Keratinocyte (primary cell): ENCODE measurements at regions not wholly inside any gene's neighbourhood (a gene's known extent, or its start where the extent isn't known, plus 50 kb on each side); places are given as distances from the start of the nearest gene placed in this dataset.

Source experiments
- DNase-seq: peaks from one replicate; pipeline ENCODE4 v3.0.0-alpha.2; 2011; ENCODE audit warnings: low read depth, missing footprints, low spot score
- FAIRE-seq: peaks from 2 replicates; lab custom pipeline; 2011; peaks lifted over from hg19 to GRCh38; lab: Jason Lieb, UNC
- H2AFZ ChIP-seq: 2 replicates; pipeline ENCODE4 v1.6.0; 2012; ENCODE audit warnings: low read length, control low read depth, inconsistent platforms; ENCODE audit not compliant: control insufficient read depth
- H3K27ac ChIP-seq: 2 replicates; pipeline ENCODE4 v1.5.1; 2011; ENCODE audit warnings: low read length; ENCODE audit not compliant: control insufficient read depth, insufficient read depth
- H3K27me3 ChIP-seq: 3 replicates; pipeline ENCODE4 v1.6.0; 2011; ENCODE audit warnings: low read length; ENCODE audit not compliant: control insufficient read depth, insufficient read depth; ENCODE audit errors: extremely low read depth
- H3K36me3 ChIP-seq, 2 experiments: 2 replicates in 1 of 2; 3 replicates in 1 of 2; pipeline ENCODE4 v1.5.1; 2011; ENCODE audit warnings: low read length in 2 of 2, mild to moderate bottlenecking in 1 of 2; ENCODE audit not compliant: control insufficient read depth in 2 of 2, insufficient read depth in 2 of 2; ENCODE audit errors: extremely low read depth in 1 of 2
- H3K4me1 ChIP-seq: 3 replicates; pipeline ENCODE4 v1.5.1; 2011; ENCODE audit warnings: low read length; ENCODE audit not compliant: control insufficient read depth, insufficient read depth; ENCODE audit errors: extremely low read depth
- H3K4me2 ChIP-seq: 3 replicates; pipeline ENCODE4 v1.6.0; 2011; ENCODE audit warnings: low read depth, low read length; ENCODE audit not compliant: control insufficient read depth, insufficient read depth; ENCODE audit errors: extremely low read depth
- H3K4me3 ChIP-seq, 3 experiments: fragments of 200-600 bp in 1 of 3; sonication (generic) in 1 of 3; 2 replicates in 2 of 3; 3 replicates in 1 of 3; pipeline ENCODE4 v1.5.1; 2011 to 2016; ENCODE audit warnings: low read length in 3 of 3, mild to moderate bottlenecking in 3 of 3, control low read depth in 2 of 3, inconsistent platforms in 1 of 3, low read depth in 1 of 3, mixed read lengths in 1 of 3, mixed run types in 1 of 3, moderate library complexity in 1 of 3; ENCODE audit not compliant: control insufficient read depth in 2 of 3, insufficient read depth in 2 of 3; ENCODE audit errors: extremely low read depth in 1 of 3
- H3K79me2 ChIP-seq: 2 replicates; pipeline ENCODE4 v1.6.0; 2012; ENCODE audit warnings: low read length; ENCODE audit not compliant: control insufficient read depth, insufficient read depth
- H3K9ac ChIP-seq: 3 replicates; pipeline ENCODE4 v1.6.0; 2011; ENCODE audit warnings: low read length; ENCODE audit not compliant: control insufficient read depth, insufficient read depth; ENCODE audit errors: extremely low read depth
- H3K9me1 ChIP-seq: 3 replicates; pipeline ENCODE4 v1.6.0; 2011; ENCODE audit warnings: low read length; ENCODE audit not compliant: control insufficient read depth, insufficient read depth; ENCODE audit errors: extremely low read depth
- H3K9me3 ChIP-seq: 2 replicates; pipeline ENCODE4 v1.5.1; 2012; ENCODE audit warnings: low read depth, low read length; ENCODE audit not compliant: control insufficient read depth
- H4K20me1 ChIP-seq: 3 replicates; pipeline ENCODE4 v1.6.0; 2011; ENCODE audit warnings: low read length; ENCODE audit not compliant: control insufficient read depth, insufficient read depth; ENCODE audit errors: extremely low read depth
- EZH2 ChIP-seq: IDR thresholded peaks from one replicate; pipeline ENCODE4 v1.6.1; 2012; ENCODE audit warnings: inconsistent platforms, mild to moderate bottlenecking, low read length, moderate library complexity
- dilution Hi-C: fragments of 300-500 bp; cut with MboI; formaldehyde crosslinking; loops from one replicate; pipeline ENCODE4 v1.7.0; 2020; ENCODE audit warnings: low sequenced_read_pairs; ENCODE audit not compliant: extremely low pct_ligation_motif_present
- TF ChIP-seq, protein P1 (sequence below), 3 experiments: IDR thresholded peaks in 1 of 3; conservative IDR thresholded peaks in 1 of 3; optimal IDR thresholded peaks in 1 of 3; 2 replicates in 2 of 3; 3 replicates in 1 of 3; pipeline versions ENCODE3 to v1.5.1; 2011; ENCODE audit warnings: low read length in 3 of 3, mild to moderate bottlenecking in 3 of 3, moderate library complexity in 2 of 3, control low read depth in 1 of 3, inconsistent platforms in 1 of 3; ENCODE audit not compliant: insufficient read depth in 2 of 3; ENCODE audit errors: extremely low read depth in 1 of 3

DNA sequence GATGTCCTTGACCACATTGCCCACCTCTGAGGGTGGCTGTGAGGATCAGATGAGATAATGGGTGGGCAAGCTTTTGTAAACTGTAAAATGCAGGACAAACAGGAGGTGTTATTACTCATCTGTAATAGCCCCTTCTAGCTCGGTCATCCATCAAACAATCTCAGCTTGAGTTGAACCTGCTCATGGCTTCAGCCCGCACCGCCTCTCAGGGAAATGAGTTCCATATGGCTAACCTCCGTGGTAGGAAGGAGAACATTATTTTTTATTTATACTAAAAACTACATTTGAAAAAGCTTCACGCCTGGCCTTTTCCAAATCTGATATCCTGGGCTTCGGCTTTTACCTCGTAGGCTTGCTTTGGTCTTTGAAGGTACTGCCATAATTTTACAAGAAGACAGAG is 116.2 kb upstream of the USP24 start:
- Histone ChIP-seq H3K79me2 (no peaks in the 10 kb centered on the region), H2AFZ (no peak overlapping the region), H3K4me1 (no peaks in the 10 kb centered on the region), H3K27ac (no peak overlapping the region), H3K36me3 (no peaks in the 10 kb centered on the region), H3K4me3 (no peak overlapping the region), H3K4me2 (no peak overlapping the region), H3K9ac (no peak overlapping the region), H3K9me3 (no peaks in the 10 kb centered on the region), H4K20me1 (no peaks in the 10 kb centered on the region), H3K27me3 (no peaks in the 10 kb centered on the region), H3K9me1 (no peaks in the 10 kb centered on the region)
- DNase-seq, result no peak
- no peak for FAIRE-seq
- TF ChIP-seq, protein P1, sequence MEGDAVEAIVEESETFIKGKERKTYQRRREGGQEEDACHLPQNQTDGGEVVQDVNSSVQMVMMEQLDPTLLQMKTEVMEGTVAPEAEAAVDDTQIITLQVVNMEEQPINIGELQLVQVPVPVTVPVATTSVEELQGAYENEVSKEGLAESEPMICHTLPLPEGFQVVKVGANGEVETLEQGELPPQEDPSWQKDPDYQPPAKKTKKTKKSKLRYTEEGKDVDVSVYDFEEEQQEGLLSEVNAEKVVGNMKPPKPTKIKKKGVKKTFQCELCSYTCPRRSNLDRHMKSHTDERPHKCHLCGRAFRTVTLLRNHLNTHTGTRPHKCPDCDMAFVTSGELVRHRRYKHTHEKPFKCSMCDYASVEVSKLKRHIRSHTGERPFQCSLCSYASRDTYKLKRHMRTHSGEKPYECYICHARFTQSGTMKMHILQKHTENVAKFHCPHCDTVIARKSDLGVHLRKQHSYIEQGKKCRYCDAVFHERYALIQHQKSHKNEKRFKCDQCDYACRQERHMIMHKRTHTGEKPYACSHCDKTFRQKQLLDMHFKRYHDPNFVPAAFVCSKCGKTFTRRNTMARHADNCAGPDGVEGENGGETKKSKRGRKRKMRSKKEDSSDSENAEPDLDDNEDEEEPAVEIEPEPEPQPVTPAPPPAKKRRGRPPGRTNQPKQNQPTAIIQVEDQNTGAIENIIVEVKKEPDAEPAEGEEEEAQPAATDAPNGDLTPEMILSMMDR (optimal IDR thresholded peaks at IDR 0.05 in 1 of 3, IDR thresholded peaks at IDR 0.05 in 1 of 3, conservative IDR thresholded peaks at IDR 0.05 in 1 of 3; ENCODE audit: extremely low read depth in 1 of 3, insufficient read depth in 2 of 3, low read length in 3 of 3), result no peak
- TF ChIP-seq EZH2, result no peak
- dilution Hi-C loops, result no loop called here

DNA sequence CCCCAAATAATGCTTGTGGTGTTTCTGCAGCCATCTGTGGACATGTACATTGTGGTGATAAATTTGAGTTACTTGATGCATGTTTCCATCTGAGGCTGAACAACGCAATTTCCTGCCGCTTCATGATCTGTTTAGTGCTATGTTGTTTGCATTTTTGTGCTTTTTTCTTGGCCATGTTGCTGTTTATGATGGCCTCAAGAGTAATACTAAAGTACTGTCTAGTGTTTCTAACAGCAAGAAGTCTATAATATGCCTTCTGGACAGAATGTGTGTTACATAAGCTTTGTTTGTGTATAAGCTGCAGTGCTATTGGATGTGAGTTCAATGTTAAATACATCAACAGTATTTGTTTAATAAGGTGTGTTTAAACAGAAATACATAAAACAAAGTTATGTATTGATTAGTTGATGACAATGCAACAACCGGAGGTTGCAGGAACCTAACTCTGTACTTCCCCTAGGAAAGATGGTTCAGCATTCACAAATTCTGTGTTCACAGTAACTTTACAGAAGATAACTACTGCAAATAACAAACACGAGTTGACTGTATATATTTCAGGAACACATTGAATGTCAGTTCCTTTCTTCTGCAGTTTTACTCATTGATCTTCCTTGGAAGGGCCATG is 114.8 kb upstream of the USP24 start:
- DNase-seq, result no peak
- Histone ChIP-seq H3K27me3 (no peaks in the 10 kb centered on the region), H3K79me2 (no peaks in the 10 kb centered on the region), H3K9me3 (no peaks in the 10 kb centered on the region), H3K27ac (no peak overlapping the region), H3K4me3 (no peak overlapping the region), H3K4me1 (no peaks in the 10 kb centered on the region), H3K9ac (no peak overlapping the region), H3K9me1 (no peaks in the 10 kb centered on the region), H3K36me3 (no peaks in the 10 kb centered on the region), H3K4me2 (no peak overlapping the region), H2AFZ (no peak overlapping the region), H4K20me1 (no peaks in the 10 kb centered on the region)
- no peak for TF ChIP-seq EZH2
- TF ChIP-seq, protein P1 (optimal IDR thresholded peaks at IDR 0.05 in 1 of 3, IDR thresholded peaks at IDR 0.05 in 1 of 3, conservative IDR thresholded peaks at IDR 0.05 in 1 of 3; ENCODE audit: extremely low read depth in 1 of 3, insufficient read depth in 2 of 3, low read length in 3 of 3), result no peak
- FAIRE-seq, result no peak
- dilution Hi-C loops, result no loop called here
